ENCODE measurements at regions not wholly inside any gene's neighbourhood (a gene's known extent, or its start where the extent isn't known, plus 50 kb on each side); places are given as distances from the start of the nearest gene placed in this dataset.

GRCh38 chr5:156256642-156257041 lies 70.3 kb upstream of the SGCD start:
- TF ChIP-seq CREB1 (CRISPR knock-in tag; IDR thresholded peaks at IDR 0.05) = no peak
- TF ChIP-seq KAT7 (CRISPR knock-in tag; IDR thresholded peaks at IDR 0.05; ENCODE audit: borderline replicate concordance) = no peak
- no peak for TF ChIP-seq ZNF232 (CRISPR knock-in tag; IDR thresholded peaks at IDR 0.05)
- TF ChIP-seq CTCF (IDR thresholded peaks at IDR 0.05) = no peak
- no peak for TF ChIP-seq MAX (CRISPR knock-in tag; IDR thresholded peaks at IDR 0.05)
- TF ChIP-seq IRF2 (CRISPR knock-in tag; IDR thresholded peaks at IDR 0.05; ENCODE audit: borderline replicate concordance, low read depth) = no peak
